ENCODE measurements at regions not wholly inside any gene's neighbourhood (a gene's known extent, or its start where the extent isn't known, plus 50 kb on each side); places are given as distances from the start of the nearest gene placed in this dataset.

DNA sequence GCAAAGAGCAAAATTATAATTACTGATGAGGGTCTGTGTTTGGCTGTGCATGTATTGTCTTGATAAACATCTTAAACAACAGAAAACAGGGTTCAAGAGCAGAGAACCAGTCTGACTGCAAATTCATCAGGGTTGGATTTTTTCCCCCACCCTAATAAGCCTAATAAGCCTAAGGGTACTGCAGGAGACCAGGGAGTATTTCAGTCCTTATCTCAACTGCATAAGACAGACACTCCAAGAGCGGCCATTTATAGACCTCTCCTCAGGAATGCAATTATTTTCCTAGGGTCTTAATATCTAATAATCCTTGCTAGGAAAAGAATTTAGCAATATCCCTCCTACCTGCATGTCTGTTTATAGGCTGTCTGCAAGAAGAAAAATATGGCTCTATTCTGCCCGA is 2011.5 kb upstream of the PCDH20 start:
- TF ChIP-seq POLR2A (IDR thresholded peaks at IDR 0.05) (no peak), POLR2AphosphoS5 (IDR thresholded peaks at IDR 0.05) (no peak)
- TF ChIP-seq, protein P1, sequence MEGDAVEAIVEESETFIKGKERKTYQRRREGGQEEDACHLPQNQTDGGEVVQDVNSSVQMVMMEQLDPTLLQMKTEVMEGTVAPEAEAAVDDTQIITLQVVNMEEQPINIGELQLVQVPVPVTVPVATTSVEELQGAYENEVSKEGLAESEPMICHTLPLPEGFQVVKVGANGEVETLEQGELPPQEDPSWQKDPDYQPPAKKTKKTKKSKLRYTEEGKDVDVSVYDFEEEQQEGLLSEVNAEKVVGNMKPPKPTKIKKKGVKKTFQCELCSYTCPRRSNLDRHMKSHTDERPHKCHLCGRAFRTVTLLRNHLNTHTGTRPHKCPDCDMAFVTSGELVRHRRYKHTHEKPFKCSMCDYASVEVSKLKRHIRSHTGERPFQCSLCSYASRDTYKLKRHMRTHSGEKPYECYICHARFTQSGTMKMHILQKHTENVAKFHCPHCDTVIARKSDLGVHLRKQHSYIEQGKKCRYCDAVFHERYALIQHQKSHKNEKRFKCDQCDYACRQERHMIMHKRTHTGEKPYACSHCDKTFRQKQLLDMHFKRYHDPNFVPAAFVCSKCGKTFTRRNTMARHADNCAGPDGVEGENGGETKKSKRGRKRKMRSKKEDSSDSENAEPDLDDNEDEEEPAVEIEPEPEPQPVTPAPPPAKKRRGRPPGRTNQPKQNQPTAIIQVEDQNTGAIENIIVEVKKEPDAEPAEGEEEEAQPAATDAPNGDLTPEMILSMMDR (IDR thresholded peaks at IDR 0.05), result no peak

Data from prostate gland (tissue), 2 donors.